ENCODE measurements at regions not wholly inside any gene's neighbourhood (a gene's known extent, or its start where the extent isn't known, plus 50 kb on each side); places are given as distances from the start of the nearest gene placed in this dataset.

GRCh38 chr4:159777689-159778088 lies 674.8 kb downstream of the RAPGEF2 start:
- Mint-ChIP-seq H3K36me3 (ENCODE audit: insufficient read depth) (no peaks in the 10 kb centered on the region), H3K27me3 (no peaks in the 10 kb centered on the region), H3K9me3 (ENCODE audit: low read depth) (peaks cover 4% of the 10 kb centered on the region), H3K4me1 (ENCODE audit: low read depth) (no peaks in the 10 kb centered on the region), H3K4me3 (ENCODE audit: low read depth) (no peak overlapping the region), H3K27ac (no peak overlapping the region)
- no peak for DNase-seq (ENCODE audit: low spot score, unreplicated experiment)
- TF ChIP-seq CTCF (IDR thresholded peaks at IDR 0.05; ENCODE audit: unreplicated experiment): no peak

GRCh38 chr4:159778298-159778697 lies 675.4 kb downstream of the RAPGEF2 start:
- no peak for DNase-seq (ENCODE audit: low spot score, unreplicated experiment)
- no peak for TF ChIP-seq CTCF (IDR thresholded peaks at IDR 0.05; ENCODE audit: unreplicated experiment)
- H3K9me3 Mint-ChIP-seq (ENCODE audit: low read depth): peaks cover under 1% of the 10 kb centered on the region
- no peaks in the 10 kb centered on the region for H3K4me1 Mint-ChIP-seq (ENCODE audit: low read depth)
- H3K27me3 Mint-ChIP-seq: no peaks in the 10 kb centered on the region
- H3K27ac Mint-ChIP-seq: no peak overlapping the region
- H3K4me3 Mint-ChIP-seq (ENCODE audit: low read depth): no peak overlapping the region
- H3K36me3 Mint-ChIP-seq (ENCODE audit: insufficient read depth): no peaks in the 10 kb centered on the region

GRCh38 chr4:159779716-159780115 lies 676.8 kb downstream of the RAPGEF2 start:
- H3K36me3 Mint-ChIP-seq (ENCODE audit: insufficient read depth): no peaks in the 10 kb centered on the region
- no peak for DNase-seq (ENCODE audit: low spot score, unreplicated experiment)
- H3K4me3 Mint-ChIP-seq (ENCODE audit: low read depth): no peak overlapping the region
- no peak for TF ChIP-seq CTCF (IDR thresholded peaks at IDR 0.05; ENCODE audit: unreplicated experiment)
- H3K27ac Mint-ChIP-seq: no peak overlapping the region
- H3K27me3 Mint-ChIP-seq: no peaks in the 10 kb centered on the region
- H3K9me3 Mint-ChIP-seq (ENCODE audit: low read depth): no peaks in the 10 kb centered on the region
- no peaks in the 10 kb centered on the region for H3K4me1 Mint-ChIP-seq (ENCODE audit: low read depth)

- Mint-ChIP-seq H3K27ac (no peak overlapping the region), H3K9me3 (ENCODE audit: low read depth) (no peaks in the 10 kb centered on the region), H3K4me1 (ENCODE audit: low read depth) (no peaks in the 10 kb centered on the region), H3K4me3 (ENCODE audit: low read depth) (no peak overlapping the region), H3K27me3 (no peaks in the 10 kb centered on the region), H3K36me3 (ENCODE audit: insufficient read depth) (no peaks in the 10 kb centered on the region)
- DNase-seq (ENCODE audit: low spot score, unreplicated experiment): no peak
- TF ChIP-seq CTCF (IDR thresholded peaks at IDR 0.05; ENCODE audit: unreplicated experiment): no peak
Measured at GRCh38 chr4:159780196-159780922, 677.5 kb downstream of the RAPGEF2 start.

GRCh38 chr4:159787901-159788300 lies 685.0 kb downstream of the RAPGEF2 start:
- peaks cover 5% of the 10 kb centered on the region for H3K9me3 Mint-ChIP-seq (ENCODE audit: low read depth)
- no peak overlapping the region for H3K27ac Mint-ChIP-seq
- TF ChIP-seq CTCF (IDR thresholded peaks at IDR 0.05; ENCODE audit: unreplicated experiment): no peak
- H3K27me3 Mint-ChIP-seq: no peaks in the 10 kb centered on the region
- DNase-seq (ENCODE audit: low spot score, unreplicated experiment): no peak
- H3K36me3 Mint-ChIP-seq (ENCODE audit: insufficient read depth): no peaks in the 10 kb centered on the region
- no peaks in the 10 kb centered on the region for H3K4me1 Mint-ChIP-seq (ENCODE audit: low read depth)
- H3K4me3 Mint-ChIP-seq (ENCODE audit: low read depth): no peak overlapping the region

All from progenitor cell of endocrine pancreas (in vitro differentiated cells).